ENCODE measurements at regions not wholly inside any gene's neighbourhood (a gene's known extent, or its start where the extent isn't known, plus 50 kb on each side); places are given as distances from the start of the nearest gene placed in this dataset.

DNA sequence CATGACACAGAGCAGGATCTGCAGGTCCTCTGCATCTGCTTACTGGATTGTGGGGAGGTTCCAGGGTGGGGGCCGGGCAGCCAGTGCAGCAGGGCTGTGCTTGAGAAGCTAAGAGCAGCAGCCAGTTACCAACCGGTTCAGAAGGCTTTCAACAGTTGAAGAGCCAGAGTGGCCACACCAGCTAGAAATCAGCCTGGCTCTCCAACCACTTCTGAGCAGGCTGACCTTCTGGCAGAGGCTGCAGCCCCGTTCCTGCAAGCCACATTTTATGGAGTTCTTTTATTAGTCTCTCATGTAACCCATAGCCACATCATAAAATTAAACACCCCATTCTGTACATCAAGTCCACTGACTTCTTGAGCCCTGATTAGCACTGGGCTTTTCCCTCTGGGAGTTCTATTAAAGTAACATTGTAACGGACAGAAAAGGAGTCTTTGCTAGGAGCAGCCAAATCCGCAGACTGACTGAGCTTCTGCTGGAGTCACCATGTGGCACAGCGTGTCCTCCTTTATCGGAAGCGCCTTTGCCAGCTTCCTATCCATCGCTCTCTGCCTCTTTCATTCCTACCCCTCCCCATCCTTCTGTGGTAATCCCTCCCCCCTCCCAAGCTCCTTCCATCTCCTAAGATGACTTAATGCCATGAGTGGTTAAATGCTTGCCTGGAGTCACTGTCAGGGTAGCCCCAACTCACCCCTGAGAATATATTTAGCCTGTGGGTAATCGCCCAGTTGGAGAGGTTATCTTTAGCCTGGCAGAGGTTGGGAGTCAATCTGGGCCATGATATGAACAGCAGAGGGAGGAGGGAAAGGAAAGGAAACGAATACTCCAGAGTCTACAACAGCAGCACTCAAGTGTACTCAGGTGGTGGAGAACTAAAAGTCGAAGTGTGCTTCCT, 138.5 kb upstream of the HES1 start:
- no peak for DNase-seq

DNA sequence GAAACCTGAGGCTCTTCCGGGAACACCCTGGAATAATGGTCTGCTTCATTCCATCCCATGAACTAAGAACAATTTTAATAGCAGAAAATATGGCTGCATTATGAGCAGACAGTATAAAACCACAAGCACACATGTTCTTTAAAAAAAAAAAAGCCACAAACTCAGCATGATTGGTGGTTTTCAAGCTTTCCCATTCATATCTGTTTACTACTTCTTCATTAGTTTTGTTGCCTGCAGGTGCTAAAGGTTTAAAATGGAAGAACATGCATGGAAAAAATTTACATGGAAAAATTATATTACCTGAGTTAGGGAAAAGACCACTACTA, 137.9 kb upstream of the HES1 start:
- no peak for DNase-seq

DNA sequence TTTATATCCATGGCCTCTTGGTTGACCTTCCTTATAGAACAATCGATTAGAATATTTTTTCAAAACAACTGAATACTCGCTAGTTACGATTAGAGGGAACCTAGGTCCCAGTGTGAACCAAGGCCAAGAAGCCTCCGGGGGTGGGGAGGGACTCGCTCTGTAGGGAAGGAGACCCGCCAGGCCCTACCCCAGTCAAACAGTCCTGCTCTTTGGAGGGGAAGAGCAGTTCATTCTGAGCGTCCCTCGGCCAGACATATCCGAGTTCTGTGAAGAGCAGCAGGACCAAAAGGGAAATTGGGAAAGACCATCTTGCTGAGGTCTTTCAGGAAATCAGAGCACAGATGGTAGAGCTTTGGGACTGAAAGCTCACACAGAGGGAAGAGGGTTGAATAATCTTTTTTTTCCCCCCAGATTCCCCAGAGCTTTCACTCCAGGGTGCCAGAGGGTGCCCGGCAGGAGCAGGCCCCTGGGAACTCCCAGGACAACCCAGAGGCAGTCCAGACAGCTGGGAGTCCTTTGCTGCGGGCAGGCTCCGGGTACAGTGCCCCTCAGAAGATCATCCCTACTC, 137.2 kb upstream of the HES1 start:
- DNase-seq, result no peak

DNA sequence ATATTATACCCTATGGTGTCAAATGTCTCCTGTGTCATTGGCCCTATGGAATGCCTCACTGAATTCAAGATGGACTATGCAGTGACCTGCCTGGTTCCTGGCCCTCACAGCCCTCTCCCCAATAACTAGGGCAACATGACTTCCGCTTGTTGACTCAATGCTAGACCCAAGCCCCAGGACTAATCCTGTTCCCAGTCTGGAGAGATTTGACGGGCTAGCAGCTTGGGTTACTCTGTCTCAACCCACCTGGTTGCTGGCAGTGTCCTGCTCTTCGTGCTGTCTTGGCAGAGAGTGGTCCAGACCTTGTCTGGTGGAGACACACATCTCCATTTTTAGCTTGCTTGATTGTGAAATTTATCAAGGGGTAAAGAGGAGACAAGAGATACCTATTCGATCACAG, 135.8 kb upstream of the HES1 start:
- no peak for DNase-seq

DNA sequence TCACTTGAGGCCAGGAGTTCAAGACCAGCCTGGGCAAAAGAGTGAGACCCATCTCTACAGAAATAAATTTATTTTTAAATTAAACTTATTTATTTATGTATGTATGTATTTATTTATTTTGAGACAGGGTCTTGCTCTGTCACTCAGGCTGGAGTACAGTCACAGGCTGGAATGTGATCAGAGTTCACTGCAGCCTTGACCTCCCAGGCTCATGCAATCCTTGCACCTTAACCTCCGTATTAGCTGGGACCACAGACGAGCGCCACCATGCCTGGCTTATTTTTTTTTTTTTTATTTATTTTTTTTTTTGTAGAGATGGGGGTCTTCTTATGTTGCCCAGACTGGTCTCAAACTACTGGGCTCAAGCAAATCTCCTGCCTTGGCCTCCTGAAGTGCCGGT, 135.2 kb upstream of the HES1 start:
- DNase-seq, result no peak

DNA sequence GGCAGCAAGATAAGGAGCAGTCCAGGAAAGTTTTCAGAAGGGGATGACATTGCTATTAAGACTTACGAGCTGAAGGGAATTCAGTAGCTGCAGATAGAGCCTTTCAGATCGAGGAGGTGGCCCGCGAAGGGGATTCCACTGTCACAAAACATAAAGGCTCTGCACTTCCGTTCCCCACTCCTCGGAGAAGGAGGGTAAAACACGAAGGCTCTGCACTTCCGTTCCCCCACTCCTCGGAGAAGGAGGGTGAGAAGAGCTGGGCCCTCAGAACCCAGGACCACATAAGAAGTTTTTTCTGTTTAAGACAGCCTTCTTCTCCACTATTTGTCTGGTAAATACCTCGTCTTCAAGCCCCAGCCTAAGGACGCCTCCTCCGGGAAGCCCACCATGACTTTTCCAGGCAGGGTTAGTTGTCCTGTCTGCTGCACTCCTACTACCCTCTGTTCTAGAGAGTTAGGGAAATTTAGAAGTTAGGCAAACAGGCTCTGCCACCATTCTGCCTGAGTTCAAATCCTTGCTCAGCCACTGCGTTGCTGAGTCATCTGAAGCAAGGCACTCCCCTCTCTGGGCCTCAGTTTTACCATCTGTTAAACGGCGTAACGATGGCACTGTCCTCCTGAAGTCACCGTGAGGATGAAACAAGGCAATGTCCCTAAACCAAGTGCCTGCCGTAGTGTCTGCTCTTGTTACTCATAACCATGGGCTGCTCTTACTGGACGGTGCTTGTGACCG, 134.1 kb upstream of the HES1 start:
- DNase-seq, result no peak

DNA sequence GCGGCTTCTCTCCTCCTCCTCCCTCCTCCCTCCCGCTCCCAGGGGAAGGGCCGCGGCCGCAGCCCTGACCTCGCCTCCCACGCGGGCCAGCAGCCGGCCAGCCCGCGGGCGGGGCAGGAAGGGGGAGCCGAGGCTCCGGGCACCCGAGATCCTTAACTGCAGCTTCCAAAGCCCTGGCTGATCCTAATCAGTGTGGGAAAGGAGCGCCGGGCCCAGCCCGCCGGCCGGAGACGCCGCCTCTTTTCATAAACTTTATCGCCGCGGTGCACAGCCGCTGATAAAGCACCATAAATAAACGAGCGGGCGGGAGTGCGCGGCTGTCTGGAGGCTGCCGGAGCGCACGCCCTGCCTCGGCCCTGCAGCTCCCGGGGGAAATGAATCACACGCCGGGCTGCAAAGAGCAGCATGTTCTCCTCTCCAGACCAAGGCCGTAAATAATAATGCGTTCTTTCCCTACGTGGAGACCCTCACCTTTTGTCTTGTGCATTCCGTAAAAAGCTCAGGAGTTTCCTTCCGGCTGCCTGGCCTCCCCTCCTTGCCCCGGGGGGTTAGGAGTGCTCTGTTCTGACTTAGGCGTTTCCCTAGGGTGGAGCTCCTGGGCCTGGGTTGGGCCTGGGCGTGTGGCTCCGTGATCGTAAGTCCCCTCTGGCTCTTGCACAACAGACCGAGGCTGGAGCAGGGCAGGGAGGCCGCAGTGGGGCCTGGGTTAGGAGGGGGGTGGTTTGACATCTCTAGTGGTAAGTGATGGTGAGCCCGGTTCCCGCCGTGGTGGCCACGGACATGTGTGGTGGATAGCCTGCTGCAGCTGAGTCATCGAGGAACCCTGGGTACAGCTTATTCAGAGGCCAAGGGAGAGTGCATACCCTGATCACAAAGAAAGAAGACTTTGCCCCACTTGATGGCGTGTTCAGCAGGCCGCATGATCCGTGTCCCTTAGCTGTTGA, 132.6 kb upstream of the HES1 start:
- DNase-seq, result no peak

DNA sequence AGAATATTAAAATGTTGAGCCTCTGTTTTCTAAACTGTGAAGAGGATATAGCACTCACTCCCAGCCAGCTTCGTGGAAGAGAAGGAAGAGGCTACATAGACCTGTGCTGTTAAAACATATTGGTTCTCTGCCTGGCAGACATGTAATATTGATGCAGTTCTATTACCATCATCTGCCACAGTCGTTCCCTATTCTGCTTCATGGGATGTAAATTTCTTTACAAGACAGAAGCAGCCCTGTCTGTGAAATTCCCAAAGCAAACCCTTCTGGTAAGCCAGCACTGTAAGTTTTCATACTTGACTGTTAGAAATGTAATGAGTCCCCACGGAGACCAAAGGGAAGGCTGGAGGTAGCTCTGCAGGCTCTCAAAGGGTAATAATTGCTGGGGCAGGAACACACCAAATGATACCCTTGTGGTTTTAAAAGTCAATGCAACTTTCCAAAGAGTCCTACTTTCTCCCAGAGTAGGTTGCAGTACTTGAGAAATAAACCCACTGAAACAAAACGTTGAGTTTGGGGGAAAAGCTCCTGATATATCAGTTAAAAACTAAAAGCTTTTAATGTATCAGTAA, 129.9 kb upstream of the HES1 start:
- DNase-seq, result no peak

DNA sequence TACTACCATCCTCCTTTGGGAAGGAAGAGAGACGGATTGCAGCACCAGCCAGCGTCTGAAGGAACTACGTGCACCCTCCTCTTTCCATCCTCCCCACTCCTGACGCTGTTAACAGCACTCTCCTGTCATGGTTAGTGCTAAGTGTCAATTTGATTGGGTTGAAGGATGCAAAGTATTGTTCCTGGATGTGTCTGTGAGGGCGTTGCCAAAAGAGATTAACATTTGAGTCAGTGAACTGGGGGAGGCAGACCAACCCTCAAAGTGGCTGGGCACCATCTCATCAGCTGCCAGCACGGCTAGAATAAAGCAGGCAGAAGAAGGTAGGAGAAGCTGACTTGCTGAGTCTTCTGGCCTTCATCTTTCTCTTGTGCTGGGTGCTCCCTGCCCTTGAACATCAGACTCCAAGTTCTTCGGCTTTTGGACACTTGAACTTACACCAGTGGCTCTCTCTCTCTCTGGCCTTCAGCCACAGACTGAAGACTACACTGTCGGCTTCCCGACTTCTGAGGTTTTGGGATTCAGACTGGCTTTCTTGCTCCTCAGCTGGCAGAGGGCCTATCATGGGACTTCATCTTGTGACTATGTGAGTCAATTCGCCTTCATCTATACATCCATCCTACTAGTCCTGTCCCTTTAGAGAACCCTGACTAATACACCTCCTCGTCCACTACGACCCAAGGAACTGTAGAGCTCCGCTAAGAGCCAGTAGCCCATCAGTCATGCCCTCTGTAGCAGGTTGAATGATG, 128.2 kb upstream of the HES1 start:
- no peak for DNase-seq

DNA sequence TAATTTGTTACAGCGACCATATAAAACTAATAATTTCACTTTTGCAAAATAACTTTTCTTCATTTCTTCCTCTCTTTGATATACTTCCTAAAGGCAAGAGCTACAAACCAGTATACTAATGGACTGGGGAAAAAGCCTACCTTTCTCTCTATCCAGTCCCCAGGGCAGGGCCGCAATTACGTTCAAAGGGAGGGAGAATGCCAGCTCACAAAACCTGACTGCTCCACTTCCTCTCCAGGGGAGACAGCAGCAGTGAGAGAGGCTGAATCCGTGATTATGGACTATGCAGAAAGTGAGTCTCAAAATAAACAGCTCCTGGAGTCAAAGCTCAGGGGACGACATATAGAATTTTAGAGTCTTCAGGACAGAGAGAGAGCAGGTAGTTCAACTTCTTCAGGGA, 126.9 kb upstream of the HES1 start:
- DNase-seq, result no peak

DNA sequence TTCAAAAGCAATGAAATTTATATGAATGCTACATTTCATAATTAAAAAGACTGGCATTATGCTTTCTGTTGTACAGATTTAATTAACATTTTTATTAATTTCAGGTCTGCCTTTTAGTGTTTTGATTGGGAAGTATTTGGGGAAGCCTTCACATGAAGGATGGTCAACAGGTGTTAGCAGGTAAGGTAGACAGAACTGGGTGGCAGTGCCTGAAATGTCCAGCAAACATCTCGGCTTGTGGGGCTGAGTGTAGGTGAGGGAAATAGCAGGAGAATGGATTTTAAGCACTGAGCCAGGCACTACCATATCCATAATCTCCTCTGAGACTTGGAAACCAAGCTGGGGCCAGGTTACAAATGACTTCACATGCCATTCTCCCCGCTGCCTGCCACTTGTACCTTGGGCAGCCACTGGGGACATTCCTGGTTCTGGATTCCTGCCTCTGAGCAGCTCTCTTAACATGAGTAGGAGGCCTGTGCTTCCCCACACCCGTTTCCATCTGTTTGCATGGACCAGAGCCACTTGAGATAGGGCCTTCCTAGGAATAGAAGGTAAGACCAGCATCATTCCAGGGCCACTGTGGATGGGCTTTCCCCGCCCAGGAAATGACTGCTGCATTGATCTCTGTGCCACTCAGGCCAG, 125.9 kb upstream of the HES1 start:
- DNase-seq, result no peak

DNA sequence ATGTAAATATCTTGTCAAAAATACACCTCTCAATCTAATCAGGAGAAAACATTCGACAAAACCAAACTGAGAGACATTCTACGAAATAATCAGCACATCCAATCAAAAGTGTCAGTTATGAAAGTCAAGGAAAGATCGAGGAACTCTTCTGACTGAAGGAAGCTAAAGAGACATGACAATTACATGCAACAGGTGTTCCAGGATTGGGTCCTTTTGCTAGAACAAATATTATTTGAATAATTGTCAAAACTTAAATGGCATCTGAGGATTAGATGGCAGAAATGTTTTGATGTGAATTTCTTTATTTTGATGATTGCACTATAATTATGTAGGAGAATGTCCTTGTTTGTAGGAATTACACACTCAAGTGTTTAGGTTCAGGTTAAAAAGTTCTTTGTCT, 124.1 kb upstream of the HES1 start:
- DNase-seq, result no peak

DNA sequence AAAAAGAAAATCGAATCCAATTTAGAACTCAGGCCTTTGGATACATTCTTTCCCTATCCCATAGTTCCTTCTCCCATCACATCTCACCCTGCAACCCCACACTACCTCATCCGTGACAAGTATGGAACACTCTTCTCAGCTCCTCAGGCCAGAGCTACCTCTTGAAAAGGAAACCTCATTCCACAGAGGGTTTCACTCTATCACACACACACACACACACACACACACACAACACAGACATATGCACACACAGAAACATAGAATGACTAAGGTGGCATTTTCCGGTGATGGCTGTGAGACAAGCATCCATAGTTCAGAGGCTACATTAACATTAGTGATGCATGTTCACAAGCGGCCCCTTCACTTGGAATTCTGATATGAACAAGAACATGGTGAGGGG, 122.0 kb upstream of the HES1 start:
- DNase-seq, result no peak

DNA sequence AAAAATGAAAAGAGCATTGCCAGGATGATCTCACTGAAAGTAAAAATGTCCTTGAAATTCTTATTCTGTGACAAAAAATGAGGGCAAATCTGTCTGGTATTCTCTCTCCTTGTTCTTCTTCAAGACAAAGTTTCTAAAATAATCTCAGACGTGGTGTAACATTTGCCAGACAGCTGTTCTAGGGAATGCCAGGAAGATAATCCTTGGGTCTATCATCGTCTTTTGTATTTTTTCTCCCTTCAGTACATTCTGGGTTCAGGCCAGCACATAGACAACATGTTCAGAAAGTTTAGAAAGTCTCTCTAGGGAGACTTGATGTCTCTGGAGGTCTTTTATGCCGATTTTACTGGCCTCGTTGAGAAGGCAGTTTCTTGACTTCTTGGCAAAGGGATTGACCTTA, 121.2 kb upstream of the HES1 start:
- no peak for DNase-seq

DNA sequence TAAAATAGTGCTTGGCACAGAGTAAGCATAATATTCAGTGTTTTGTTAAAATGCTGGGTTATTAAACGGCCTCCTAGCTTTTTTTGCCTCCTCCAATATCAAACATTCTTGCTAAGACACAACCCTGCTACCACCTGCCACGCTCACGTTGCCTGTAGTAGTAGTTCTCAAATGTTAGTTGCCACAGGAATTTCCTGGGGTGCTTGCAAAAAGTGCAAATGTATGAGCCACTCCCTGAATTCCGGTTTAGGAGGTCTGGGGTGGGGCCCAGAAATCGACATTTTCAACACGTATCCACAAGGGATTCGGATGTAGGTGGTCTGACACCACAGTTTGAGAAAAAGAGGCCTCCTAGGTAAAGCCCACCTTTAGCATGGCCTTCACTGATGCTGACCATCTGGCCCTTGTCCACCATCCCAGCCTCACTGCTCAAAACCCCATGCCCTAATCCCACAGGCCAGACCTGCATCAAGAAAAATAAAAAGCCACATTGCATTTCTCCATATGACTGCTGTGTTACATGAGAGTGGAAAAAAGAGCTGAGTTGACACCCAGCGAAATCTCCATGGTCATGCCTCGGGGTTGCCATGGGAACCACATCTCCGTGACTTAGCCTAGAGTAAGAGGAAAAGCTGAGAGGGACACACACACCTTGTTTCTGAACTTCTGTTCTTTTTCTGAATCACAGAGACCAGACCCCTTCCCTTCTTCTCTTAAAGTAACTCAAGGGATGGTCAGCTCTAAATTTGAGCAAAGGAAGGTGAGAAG, 116.4 kb upstream of the HES1 start:
- DNase-seq, result no peak

DNA sequence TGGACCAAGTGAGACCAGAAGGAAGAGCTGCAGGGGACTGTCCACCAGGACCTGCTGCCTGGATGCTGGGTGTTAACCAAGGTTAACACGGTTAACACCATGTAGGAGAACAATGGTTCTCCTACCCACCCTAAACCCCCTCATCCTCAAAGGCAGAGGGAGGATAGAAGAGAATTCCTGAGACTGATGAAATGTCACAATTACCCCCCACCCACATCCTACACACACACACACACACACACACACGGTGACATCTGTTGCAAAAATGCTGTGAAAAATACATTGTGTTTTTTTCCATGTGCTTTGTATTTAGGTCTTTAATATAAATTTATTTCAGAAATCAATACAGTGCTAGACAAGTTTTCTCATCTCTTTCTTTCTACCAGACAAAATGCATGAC, 113.9 kb upstream of the HES1 start:
- DNase-seq, result no peak

DNA sequence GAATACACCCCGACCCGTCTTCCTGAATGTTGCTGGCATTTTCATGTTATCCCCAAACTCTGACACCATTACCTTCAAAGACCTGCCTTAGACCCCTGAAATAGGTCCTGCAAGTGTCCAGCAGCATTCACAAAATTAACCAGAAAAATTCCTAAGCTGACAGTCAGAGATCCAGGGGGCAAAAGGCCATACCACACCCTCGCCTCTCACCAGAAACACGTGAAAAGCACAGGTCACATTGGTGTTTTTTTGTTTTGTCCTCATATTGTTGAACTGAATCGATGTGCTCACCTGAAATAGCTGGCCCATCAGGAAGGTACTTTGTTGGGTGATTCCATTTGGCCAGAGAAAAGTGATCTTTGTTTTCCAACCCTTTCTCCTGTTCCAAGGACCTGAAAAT, 113.1 kb upstream of the HES1 start:
- no peak for DNase-seq

DNA sequence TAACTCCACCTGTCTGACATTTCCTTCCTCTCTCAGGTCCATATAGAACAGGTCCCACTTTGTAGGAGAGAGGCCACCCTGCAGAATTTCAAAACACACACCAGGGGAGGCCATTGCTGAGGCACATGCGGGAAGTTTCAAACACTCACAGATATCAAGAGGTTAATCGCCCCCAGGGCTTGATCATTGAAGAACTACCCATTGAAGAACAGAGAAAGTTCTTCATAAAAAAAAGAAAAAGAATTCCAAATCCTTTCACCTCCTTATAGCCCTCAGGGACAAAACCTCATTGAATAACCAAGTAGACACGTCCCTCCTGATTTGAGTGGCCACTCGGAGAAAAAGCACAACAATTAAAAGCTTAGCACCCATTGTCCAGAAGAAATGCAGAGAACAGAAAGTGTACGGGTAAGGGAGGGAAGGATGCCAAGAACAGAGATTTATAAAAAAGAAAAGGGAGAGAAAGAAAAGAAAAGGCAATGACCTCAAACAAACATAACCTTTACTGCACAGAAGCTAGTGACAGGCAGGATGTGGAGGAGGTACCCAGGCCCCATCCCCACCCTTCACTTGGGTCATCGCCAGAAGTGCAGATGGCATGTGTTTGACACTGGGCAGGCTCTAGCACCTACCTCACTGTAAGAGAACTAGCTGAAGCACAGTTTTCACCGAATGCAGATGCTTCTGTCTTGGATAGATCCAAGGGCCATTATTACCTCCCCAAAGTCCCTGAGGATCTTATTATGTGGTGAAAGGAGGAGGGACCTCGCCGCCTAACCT, 112.3 kb upstream of the HES1 start:
- DNase-seq, result no peak

DNA sequence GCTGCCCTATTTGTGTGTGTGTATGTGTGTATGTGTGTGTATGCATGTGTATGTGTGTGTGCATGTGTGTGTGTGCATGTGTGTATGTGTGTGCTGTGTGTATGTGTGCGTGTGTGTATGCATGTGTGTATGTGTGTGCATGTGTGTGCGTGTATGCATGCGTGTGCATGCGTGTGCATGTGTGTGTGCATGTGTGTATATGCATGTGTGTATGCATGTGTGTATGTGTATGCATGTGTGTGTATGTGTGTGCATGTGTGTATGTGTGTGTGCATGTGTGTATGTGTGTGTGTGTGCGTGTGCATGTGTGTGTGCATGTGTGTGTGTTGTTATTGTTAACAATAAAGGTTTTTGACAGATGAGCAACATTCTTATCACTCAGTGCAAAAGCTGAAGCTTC, 110.8 kb upstream of the HES1 start:
- no peak for DNase-seq

DNA sequence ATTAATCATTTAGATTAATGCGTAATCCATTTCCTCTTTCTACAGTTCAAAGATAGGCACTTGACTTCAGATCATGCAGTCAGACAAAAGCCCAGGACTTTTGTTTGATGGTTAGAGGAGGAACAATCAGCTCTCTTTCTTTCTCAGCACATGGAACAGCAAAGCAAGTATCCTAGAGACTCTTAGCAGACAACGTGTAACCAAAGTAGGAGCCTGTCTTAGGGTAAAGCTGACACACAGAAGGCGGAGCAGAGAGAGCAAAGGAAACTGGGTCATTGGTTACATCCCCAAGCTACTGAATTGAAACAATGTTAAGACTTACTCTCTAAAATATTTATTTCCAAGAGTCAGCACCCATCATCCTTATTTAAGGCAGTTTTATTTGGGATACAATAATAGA, 110.0 kb upstream of the HES1 start:
- DNase-seq, result no peak

Measured in T-helper 9 cell (primary cell).